ENCODE measurements at regions not wholly inside any gene's neighbourhood (a gene's known extent, or its start where the extent isn't known, plus 50 kb on each side); places are given as distances from the start of the nearest gene placed in this dataset.

DNA sequence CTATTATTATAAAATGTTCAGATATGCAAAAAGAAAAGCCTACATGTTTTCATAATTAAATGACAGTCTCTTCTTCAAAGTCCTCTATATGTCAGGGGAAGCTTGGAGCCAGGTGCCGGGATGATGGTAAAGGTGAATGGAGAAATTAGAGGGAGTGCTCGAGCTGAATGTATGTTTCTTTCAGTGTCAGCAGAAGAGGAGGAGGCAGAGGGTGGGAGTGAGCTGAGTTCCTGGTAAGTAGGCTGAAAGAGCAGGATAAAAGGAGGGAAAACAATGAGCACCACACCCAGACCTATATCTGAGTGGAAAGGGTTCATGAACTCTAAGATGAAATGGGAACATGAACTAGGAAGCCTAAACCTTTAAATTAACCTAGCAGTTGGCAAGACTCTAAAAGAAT, 307.6 kb upstream of the NBEA start:
- TF ChIP-seq, protein P1, sequence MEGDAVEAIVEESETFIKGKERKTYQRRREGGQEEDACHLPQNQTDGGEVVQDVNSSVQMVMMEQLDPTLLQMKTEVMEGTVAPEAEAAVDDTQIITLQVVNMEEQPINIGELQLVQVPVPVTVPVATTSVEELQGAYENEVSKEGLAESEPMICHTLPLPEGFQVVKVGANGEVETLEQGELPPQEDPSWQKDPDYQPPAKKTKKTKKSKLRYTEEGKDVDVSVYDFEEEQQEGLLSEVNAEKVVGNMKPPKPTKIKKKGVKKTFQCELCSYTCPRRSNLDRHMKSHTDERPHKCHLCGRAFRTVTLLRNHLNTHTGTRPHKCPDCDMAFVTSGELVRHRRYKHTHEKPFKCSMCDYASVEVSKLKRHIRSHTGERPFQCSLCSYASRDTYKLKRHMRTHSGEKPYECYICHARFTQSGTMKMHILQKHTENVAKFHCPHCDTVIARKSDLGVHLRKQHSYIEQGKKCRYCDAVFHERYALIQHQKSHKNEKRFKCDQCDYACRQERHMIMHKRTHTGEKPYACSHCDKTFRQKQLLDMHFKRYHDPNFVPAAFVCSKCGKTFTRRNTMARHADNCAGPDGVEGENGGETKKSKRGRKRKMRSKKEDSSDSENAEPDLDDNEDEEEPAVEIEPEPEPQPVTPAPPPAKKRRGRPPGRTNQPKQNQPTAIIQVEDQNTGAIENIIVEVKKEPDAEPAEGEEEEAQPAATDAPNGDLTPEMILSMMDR (conservative IDR thresholded peaks at IDR 0.05; ENCODE audit: low read depth, low read length), result no peak
- H3K4me3 ChIP-seq (ENCODE audit: low read depth, low read length), result no peak overlapping the region
- no peak for DNase-seq (ENCODE audit: low read depth)

DNA sequence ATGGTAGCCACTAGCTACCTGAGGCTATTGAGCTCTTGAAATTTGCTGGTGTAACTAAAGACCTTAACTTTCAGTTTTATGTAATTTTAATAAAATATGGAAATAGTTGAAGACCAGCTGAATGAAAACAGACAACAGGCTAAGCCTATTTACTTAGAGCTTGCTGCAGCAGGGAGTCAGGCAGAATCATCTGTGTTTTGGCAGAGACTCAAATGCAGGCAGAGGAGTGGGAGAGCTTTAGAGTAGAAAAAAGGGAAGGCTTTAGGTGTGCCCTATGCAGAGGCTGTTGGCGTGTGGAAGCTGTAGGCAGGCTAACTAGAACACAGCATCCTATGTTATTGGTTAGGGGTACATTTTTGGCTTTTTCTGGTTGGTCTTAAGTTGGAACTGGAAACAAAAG, 304.9 kb upstream of the NBEA start:
- H3K4me3 ChIP-seq (ENCODE audit: low read depth, low read length), result no peak overlapping the region
- DNase-seq (ENCODE audit: low read depth), result peak; percentile 2
- TF ChIP-seq, protein P1 (conservative IDR thresholded peaks at IDR 0.05; ENCODE audit: low read depth, low read length), result no peak

DNA sequence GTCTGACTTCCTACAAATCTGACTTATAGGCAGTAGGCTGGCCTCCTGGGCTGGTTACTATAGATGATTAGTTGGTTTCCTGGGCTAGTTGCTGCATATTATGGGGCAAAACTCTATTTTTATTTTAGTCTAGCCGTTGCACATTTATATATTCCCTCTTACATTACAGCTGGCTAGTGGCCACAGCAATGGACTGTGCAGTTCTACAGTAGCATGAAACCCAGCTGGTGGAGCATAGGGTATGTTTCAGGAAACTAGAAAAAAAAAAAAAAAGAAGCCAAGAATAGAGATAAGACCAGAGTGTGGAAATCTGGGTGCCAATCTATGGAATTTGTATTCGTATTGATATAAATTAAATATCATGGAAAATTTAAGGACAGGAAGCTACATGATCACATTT, 304.4 kb upstream of the NBEA start:
- TF ChIP-seq, protein P1 (conservative IDR thresholded peaks at IDR 0.05; ENCODE audit: low read depth, low read length), result no peak
- no peak overlapping the region for H3K4me3 ChIP-seq (ENCODE audit: low read depth, low read length)
- no peak for DNase-seq (ENCODE audit: low read depth)

DNA sequence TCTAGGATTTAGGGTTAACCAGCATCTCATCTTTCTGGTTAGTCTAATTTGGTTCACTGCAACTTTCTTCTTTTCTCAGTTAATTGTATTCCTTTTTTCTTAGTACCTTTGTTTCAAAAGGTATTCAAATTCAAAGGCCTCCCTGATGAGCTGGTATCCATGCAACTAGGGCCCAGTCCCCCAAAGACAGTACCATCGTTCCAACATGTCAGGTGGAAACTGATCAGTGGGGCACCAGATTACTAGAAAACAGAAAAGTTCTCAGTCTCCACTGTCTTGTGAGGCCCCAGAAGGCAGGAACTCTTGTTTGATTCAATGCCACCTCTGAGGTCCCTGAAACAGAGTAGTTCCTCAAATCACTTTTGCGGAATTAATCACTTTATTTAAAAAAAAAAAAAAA, 303.2 kb upstream of the NBEA start:
- no peak for DNase-seq (ENCODE audit: low read depth)
- TF ChIP-seq, protein P1 (conservative IDR thresholded peaks at IDR 0.05; ENCODE audit: low read depth, low read length), result no peak
- no peak overlapping the region for H3K4me3 ChIP-seq (ENCODE audit: low read depth, low read length)

DNA sequence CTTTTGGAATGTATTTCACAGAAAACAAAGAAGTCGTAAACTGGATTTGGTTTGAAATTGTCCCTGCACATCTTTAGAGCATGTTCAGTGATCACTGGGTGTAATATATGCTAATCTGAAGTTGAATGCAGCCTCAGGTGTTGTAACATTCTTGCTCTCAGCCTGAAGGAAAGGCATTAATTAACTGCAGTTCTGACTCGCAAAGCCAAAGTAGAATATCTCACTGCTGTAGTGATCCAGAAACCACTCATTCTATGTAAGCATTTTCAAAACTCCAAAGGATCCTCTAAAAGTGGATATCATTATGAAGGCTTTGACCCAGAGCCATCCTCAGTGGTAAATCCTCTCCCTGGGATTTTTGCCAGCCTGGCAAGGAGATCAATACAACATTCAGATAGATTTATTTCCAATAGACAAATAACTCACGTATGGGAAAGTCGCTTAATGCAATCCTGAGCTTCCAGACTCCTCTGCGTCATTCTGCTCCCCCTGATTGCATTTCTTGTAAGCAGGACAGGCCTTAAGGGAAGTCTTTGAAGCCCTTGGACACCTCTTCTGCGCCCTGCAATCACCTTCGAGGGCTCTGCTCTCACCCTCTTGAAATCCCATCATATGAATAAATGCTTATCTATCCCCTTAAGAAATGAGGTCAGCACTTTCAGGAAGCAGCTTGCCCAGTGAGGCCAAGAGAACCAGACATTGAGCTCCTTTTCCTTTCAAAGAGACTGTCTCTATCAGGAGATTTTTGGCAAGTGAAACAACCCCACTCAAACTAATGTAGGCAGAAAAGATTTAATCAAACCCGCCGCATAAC, 301.7 kb upstream of the NBEA start:
- H3K4me3 ChIP-seq (ENCODE audit: low read depth, low read length), result no peak overlapping the region
- TF ChIP-seq, protein P1 (conservative IDR thresholded peaks at IDR 0.05; ENCODE audit: low read depth, low read length), result no peak
- DNase-seq (ENCODE audit: low read depth), result no peak

DNA sequence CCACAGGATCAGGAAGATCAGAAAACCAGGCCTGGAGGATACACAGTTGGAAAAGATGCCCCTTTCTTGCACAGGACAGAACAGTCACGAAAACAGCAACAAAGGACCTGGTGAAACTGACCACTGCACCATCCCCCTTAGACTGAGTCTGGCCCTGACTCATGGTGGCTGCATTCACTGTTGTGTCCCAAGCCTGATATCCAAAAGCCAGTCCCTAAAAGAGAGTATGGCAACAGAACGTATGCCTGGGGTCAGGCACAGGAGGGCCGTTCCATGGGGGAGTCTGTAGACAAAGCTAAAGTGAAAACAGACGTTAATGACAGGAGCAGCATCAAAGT, 301.1 kb upstream of the NBEA start:
- H3K4me3 ChIP-seq (ENCODE audit: low read depth, low read length), result no peak overlapping the region
- no peak for DNase-seq (ENCODE audit: low read depth)
- TF ChIP-seq, protein P1 (conservative IDR thresholded peaks at IDR 0.05; ENCODE audit: low read depth, low read length), result no peak

Data from choroid plexus epithelial cell (primary cell).